ENCODE measurements at regions not wholly inside any gene's neighbourhood (a gene's known extent, or its start where the extent isn't known, plus 50 kb on each side); places are given as distances from the start of the nearest gene placed in this dataset.
"Not testable (repeated sequence)": the region's sequence is repeated elsewhere in the genome, so short reads cannot be mapped to it uniquely, and the experiment has no call there.

DNA sequence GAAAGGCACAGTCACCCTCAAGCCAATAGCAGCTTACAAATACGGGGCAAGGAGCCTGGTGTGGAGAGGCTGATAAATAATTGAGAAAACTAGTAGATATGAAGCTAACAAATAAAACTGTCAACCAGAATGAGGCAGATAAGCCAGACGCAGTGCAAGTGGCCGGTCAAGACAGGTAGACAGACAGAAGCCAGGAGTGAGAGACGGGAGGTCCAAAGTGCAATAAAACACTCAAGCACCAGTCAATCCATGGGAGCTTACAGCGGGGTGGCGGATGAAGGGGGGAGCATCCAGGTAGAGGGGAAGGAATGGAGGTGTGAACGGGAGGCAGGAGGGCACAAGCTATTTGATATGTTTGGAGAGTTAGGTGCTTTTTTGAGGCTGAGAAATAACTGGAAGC, 193.1 kb downstream of the FOXD4L6 start:
- 84% methylated on average over 7 of the region's 7 CpGs for WGBS (ENCODE audit: insufficient coverage)
- intact Hi-C loops (cut with micrococcal nuclease), result no loop called here

GRCh38 chr9:40934480-40934879, 194.0 kb downstream of the FOXD4L6 start:
- H3K9me3 Mint-ChIP-seq; H3K27ac ChIP-seq (ENCODE audit: low read length); H3K36me3 ChIP-seq (ENCODE audit: control insufficient read depth, insufficient read depth, low read length); H3K27me3 ChIP-seq (ENCODE audit: control insufficient read depth, insufficient read depth, low read length); ATAC-seq; H3K4me1 Mint-ChIP-seq; intact Hi-C loops (cut with micrococcal nuclease); H3K27ac Mint-ChIP-seq; H3K4me3 Mint-ChIP-seq; DNase-seq; H3K27me3 Mint-ChIP-seq (ENCODE audit: low read depth in 2 of 2); H3K4me3 ChIP-seq (ENCODE audit: low read length); H3K4me1 ChIP-seq (ENCODE audit: control insufficient read depth, insufficient read depth, low read length): not testable (repeated sequence)
- H3K36me3 Mint-ChIP-seq, result peaks cover 14% of the 10 kb centered on the region
- H3K9me3 ChIP-seq (ENCODE audit: control insufficient read depth, insufficient read depth, low read length), result peaks cover 33% of the 10 kb centered on the region
- WGBS (ENCODE audit: insufficient coverage), result 94% methylated on average over 3 of the region's 3 CpGs

More for the DNA sequence above, 193.1 kb downstream of the FOXD4L6 start:
- no peaks in the 10 kb centered on the region for H3K36me3 ChIP-seq (ENCODE audit: control insufficient read depth, insufficient read depth, low read length)
- H3K4me1 Mint-ChIP-seq, result no peaks in the 10 kb centered on the region
- peaks cover 26% of the 10 kb centered on the region for H3K9me3 ChIP-seq (ENCODE audit: control insufficient read depth, insufficient read depth, low read length)
- DNase-seq (no peak), ATAC-seq (no peak)
- H3K4me1 ChIP-seq (ENCODE audit: control insufficient read depth, insufficient read depth, low read length), result no peaks in the 10 kb centered on the region
- TF ChIP-seq, protein P1, sequence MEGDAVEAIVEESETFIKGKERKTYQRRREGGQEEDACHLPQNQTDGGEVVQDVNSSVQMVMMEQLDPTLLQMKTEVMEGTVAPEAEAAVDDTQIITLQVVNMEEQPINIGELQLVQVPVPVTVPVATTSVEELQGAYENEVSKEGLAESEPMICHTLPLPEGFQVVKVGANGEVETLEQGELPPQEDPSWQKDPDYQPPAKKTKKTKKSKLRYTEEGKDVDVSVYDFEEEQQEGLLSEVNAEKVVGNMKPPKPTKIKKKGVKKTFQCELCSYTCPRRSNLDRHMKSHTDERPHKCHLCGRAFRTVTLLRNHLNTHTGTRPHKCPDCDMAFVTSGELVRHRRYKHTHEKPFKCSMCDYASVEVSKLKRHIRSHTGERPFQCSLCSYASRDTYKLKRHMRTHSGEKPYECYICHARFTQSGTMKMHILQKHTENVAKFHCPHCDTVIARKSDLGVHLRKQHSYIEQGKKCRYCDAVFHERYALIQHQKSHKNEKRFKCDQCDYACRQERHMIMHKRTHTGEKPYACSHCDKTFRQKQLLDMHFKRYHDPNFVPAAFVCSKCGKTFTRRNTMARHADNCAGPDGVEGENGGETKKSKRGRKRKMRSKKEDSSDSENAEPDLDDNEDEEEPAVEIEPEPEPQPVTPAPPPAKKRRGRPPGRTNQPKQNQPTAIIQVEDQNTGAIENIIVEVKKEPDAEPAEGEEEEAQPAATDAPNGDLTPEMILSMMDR (IDR thresholded peaks at IDR 0.05), result no peak
- no peak overlapping the region for H3K4me3 ChIP-seq (ENCODE audit: low read length)
- no peaks in the 10 kb centered on the region for H3K27me3 ChIP-seq (ENCODE audit: control insufficient read depth, insufficient read depth, low read length)
- peaks cover 9% of the 10 kb centered on the region in 2 donors for H3K9me3 Mint-ChIP-seq
- no peak overlapping the region for H3K27ac Mint-ChIP-seq
- no peaks in the 10 kb centered on the region for H3K27me3 Mint-ChIP-seq (ENCODE audit: low read depth in 2 of 2)
- H3K36me3 Mint-ChIP-seq, result peaks cover 14% of the 10 kb centered on the region
- no peak overlapping the region for H3K4me3 Mint-ChIP-seq
- H3K27ac ChIP-seq (ENCODE audit: low read length), result no peak overlapping the region

- intact Hi-C loops (cut with micrococcal nuclease), result not testable (repeated sequence)
These were observed 198.1 kb downstream of the FOXD4L6 start for GRCh38 chr9:40930426-40930825.

GRCh38 chr9:40929488-40929845, 199.0 kb downstream of the FOXD4L6 start:
- H3K27ac ChIP-seq (ENCODE audit: low read length); H3K4me1 ChIP-seq (ENCODE audit: control insufficient read depth, insufficient read depth, low read length); H3K27me3 ChIP-seq (ENCODE audit: control insufficient read depth, insufficient read depth, low read length); H3K4me1 Mint-ChIP-seq; ATAC-seq; intact Hi-C loops (cut with micrococcal nuclease); DNase-seq; H3K27me3 Mint-ChIP-seq (ENCODE audit: low read depth in 2 of 2); H3K36me3 ChIP-seq (ENCODE audit: control insufficient read depth, insufficient read depth, low read length); H3K4me3 Mint-ChIP-seq; H3K4me3 ChIP-seq (ENCODE audit: low read length); H3K27ac Mint-ChIP-seq: not testable (repeated sequence)
- peaks cover 73% of the 10 kb centered on the region for H3K9me3 ChIP-seq (ENCODE audit: control insufficient read depth, insufficient read depth, low read length)
- 94% methylated on average over 5 of the region's 6 CpGs for WGBS (ENCODE audit: insufficient coverage)
- Mint-ChIP-seq H3K9me3 (peaks cover 26 to 34% of the 10 kb centered on the region in 2 donors), H3K36me3 (peaks cover 64% of the 10 kb centered on the region)

More at GRCh38 chr9:40930426-40930825, 198.1 kb downstream of the FOXD4L6 start:
- H3K36me3 ChIP-seq (ENCODE audit: control insufficient read depth, insufficient read depth, low read length); H3K27me3 ChIP-seq (ENCODE audit: control insufficient read depth, insufficient read depth, low read length); H3K27ac Mint-ChIP-seq; H3K4me3 ChIP-seq (ENCODE audit: low read length); H3K4me3 Mint-ChIP-seq; H3K27me3 Mint-ChIP-seq (ENCODE audit: low read depth in 2 of 2); DNase-seq; H3K4me1 Mint-ChIP-seq; ATAC-seq; H3K4me1 ChIP-seq (ENCODE audit: control insufficient read depth, insufficient read depth, low read length); H3K27ac ChIP-seq (ENCODE audit: low read length): not testable (repeated sequence)
- H3K9me3 ChIP-seq (ENCODE audit: control insufficient read depth, insufficient read depth, low read length), result peaks cover 69% of the 10 kb centered on the region
- 88% methylated on average over 4 of the region's 4 CpGs for WGBS (ENCODE audit: insufficient coverage)
- H3K9me3 Mint-ChIP-seq, result peaks cover 24 to 26% of the 10 kb centered on the region in 2 donors
- peaks cover 54% of the 10 kb centered on the region for H3K36me3 Mint-ChIP-seq

DNA sequence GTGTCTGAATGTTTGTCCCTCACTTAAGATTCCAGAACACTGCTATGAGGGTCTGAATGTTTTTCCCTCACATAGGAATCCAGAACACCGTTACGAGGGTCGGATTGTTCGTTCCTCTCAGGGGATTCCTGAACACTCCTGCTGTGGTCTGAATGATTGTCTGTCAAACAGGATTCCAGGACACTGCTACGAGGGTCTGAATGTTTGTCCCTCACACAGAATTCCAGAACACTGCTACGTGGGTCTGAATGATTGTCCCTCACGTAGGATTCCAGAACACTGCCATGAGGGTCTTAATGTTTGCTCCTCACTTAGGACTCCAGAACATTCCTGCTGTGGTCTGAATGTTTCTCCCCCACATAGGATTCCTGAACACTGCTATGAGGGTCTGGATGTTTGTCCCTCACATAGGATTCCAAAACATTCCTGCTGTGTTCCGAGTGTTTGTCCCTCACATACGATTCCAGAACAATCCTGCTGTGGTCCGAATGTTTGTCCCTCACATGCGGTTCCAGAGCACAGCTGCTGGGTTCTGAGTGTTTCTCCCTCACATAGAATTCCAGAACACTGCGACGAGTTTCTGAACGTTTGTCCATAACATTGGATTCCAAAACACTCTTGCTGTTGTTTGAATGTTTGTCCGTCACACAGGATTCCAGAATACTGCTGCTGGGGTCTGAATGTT, 199.5 kb downstream of the FOXD4L6 start:
- no peaks in the 10 kb centered on the region for H3K36me3 ChIP-seq (ENCODE audit: control insufficient read depth, insufficient read depth, low read length)
- intact Hi-C loops (cut with micrococcal nuclease), result no loop called here
- H3K4me3 ChIP-seq (ENCODE audit: low read length), result no peak overlapping the region
- Mint-ChIP-seq H3K4me3 (no peak overlapping the region), H3K36me3 (peaks cover 69% of the 10 kb centered on the region), H3K9me3 (peaks cover 29 to 38% of the 10 kb centered on the region in 2 donors), H3K27me3 (ENCODE audit: low read depth in 2 of 2) (no peaks in the 10 kb centered on the region), H3K27ac (no peak overlapping the region), H3K4me1 (no peaks in the 10 kb centered on the region)
- no peak for DNase-seq
- WGBS (ENCODE audit: insufficient coverage), result 74% methylated on average over 15 of the region's 15 CpGs
- TF ChIP-seq, protein P1 (IDR thresholded peaks at IDR 0.05), result no peak
- H3K4me1 ChIP-seq (ENCODE audit: control insufficient read depth, insufficient read depth, low read length), result no peaks in the 10 kb centered on the region
- ATAC-seq, result no peak
- H3K27ac ChIP-seq (ENCODE audit: low read length), result no peak overlapping the region
- H3K9me3 ChIP-seq (ENCODE audit: control insufficient read depth, insufficient read depth, low read length), result peaks cover 71% of the 10 kb centered on the region
- H3K27me3 ChIP-seq (ENCODE audit: control insufficient read depth, insufficient read depth, low read length), result no peaks in the 10 kb centered on the region
